Gastrocnemius medialis (tissue), 4 donors: ENCODE measurements at regions not wholly inside any gene's neighbourhood (a gene's known extent, or its start where the extent isn't known, plus 50 kb on each side); places are given as distances from the start of the nearest gene placed in this dataset.

Experiments used
- ATAC-seq, 2 donors: fragments of 150-250 bp; one replicate each; pipeline ENCODE4 v1.9.1; 2016
- DNase-seq, 2 donors: peaks; one replicate each; pipeline ENCODE4 v3.0.0-alpha.2; 2019
- H3K27ac ChIP-seq, 4 donors: fragments of 200-600 bp; sonication (generic); 1 replicate in 1 of 4; 2 replicates in 3 of 4; pipeline ENCODE4 v1.5.1; 2016 to 2018; ENCODE audit warnings: mild to moderate bottlenecking in 2 of 4, moderate library complexity in 1 of 4
- H3K27me3 ChIP-seq, 3 donors: fragments of 200-600 bp; sonication (generic) in 2 of 3; 1 replicate in 1 of 3; 2 replicates in 2 of 3; pipeline versions ENCODE4 v1.5.1 to v1.6.0; 2016 to 2019; ENCODE audit warnings: mild to moderate bottlenecking in 1 of 3, moderate library complexity in 1 of 3
- H3K36me3 ChIP-seq, 2 donors: fragments of 200-600 bp; sonication (generic) in 1 of 2; one replicate each; pipeline ENCODE4 v1.5.1; 2017 to 2018
- H3K4me1 ChIP-seq, 2 donors: fragments of 200-600 bp; sonication (generic) in 1 of 2; one replicate each; pipeline ENCODE4 v1.5.1; 2016 to 2017; ENCODE audit warnings: mild to moderate bottlenecking in 2 of 2
- H3K4me3 ChIP-seq, 4 donors: fragments of 200-600 bp; sonication (generic) in 3 of 4; 1 replicate in 1 of 4; 2 replicates in 3 of 4; pipeline ENCODE4 v1.5.1; 2016 to 2019; ENCODE audit warnings: mild to moderate bottlenecking in 2 of 4
- H3K9me3 ChIP-seq, 3 donors: fragments of 200-600 bp; sonication (generic) in 2 of 3; 1 replicate in 1 of 3; 2 replicates in 2 of 3; pipeline ENCODE4 v1.5.1; 2016 to 2019
- CTCF ChIP-seq, 5 experiments: fragments of 450-650 bp in 3 of 5; fragments of 200-600 bp in 2 of 5; sonication (generic) in 2 of 5; IDR thresholded peaks in 4 of 5; conservative IDR thresholded peaks in 1 of 5; 1 replicate in 4 of 5; 2 replicates in 1 of 5; pipeline ENCODE4 v1.5.1; 2016 to 2019; ENCODE audit warnings: antibody characterized with exemption in 5 of 5, mild to moderate bottlenecking in 3 of 5, moderate library complexity in 3 of 5
- POLR2A ChIP-seq, 2 donors: fragments of 450-650 bp; IDR thresholded peaks; one replicate each; pipeline ENCODE4 v1.6.1; 2017; ENCODE audit warnings: antibody characterized with exemption in 2 of 2, mild to moderate bottlenecking in 2 of 2, moderate library complexity in 2 of 2
- in situ Hi-C, 4 donors: fragments of 200-750 bp; cut with MboI; loops; one replicate each; pipeline versions ENCODE4 v1.15.0 to v1.8.0; 2017; ENCODE audit warnings: low sequenced_read_pairs in 4 of 4
- intact Hi-C: fragments of 100-400 bp; cut with DNase I; formaldehyde crosslinking; loops from one replicate; pipeline ENCODE4 v1.15.1; 2023; ENCODE audit warnings: low total_unique reads

DNA sequence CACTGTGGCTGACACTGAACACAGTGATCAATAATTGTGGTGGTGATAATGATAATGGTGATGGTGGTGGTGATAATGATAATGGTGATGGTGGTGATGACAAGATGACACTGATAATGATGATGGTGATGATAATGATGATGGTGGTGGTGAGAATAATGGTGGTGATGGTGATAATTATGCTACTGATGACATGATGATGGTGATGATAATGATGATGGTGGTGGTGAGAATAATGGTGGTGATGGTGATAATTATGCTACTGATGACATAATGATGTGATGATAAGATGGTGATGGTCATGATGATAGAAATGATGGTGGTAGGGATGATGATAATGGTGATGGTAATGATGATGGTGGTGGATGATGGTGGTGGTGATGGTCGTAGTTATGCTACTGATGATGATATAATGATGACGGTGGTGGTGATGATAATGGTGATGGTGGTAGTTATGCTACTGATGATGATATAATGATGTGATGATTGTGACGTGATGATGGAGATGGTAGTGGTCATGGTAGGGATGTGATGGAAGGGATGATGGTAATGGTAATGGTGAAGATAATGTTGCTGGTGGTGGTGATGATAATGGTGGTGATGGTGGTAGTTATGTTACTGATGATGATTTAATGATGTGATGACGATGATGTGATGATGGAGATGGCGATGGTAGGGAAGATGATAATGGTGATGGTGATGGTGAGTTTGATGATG is 356.5 kb upstream of the CDH4 start:
- H3K27ac ChIP-seq: no peak overlapping the region
- H3K36me3 ChIP-seq: no peaks in the 10 kb centered on the region
- DNase-seq: no peak
- no peaks in the 10 kb centered on the region for H3K27me3 ChIP-seq
- no peaks in the 10 kb centered on the region for H3K4me1 ChIP-seq
- TF ChIP-seq POLR2A (IDR thresholded peaks at IDR 0.05) (no peak), CTCF (IDR thresholded peaks at IDR 0.05 in 4 of 5, conservative IDR thresholded peaks at IDR 0.05 in 1 of 5) (no peak)
- intact Hi-C loops (no loop called here), in situ Hi-C loops (no loop called here)
- no peak overlapping the region for H3K4me3 ChIP-seq
- no peak for ATAC-seq
- H3K9me3 ChIP-seq: no peaks in the 10 kb centered on the region

GRCh38 chr20:60897976-60898375 is 354.1 kb upstream of the CDH4 start:
- Histone ChIP-seq H3K4me1 (no peaks in the 10 kb centered on the region), H3K36me3 (no peaks in the 10 kb centered on the region), H3K9me3 (no peaks in the 10 kb centered on the region), H3K27me3 (no peaks in the 10 kb centered on the region), H3K27ac (no peak overlapping the region), H3K4me3 (no peak overlapping the region)
- TF ChIP-seq POLR2A (IDR thresholded peaks at IDR 0.05): no peak
- no peak for TF ChIP-seq CTCF (IDR thresholded peaks at IDR 0.05 in 4 of 5, conservative IDR thresholded peaks at IDR 0.05 in 1 of 5)
- intact Hi-C loops: no loop called here
- in situ Hi-C loops: no loop called here
- ATAC-seq (no peak), DNase-seq (no peak)

- H3K36me3 ChIP-seq: no peaks in the 10 kb centered on the region
- no peak for DNase-seq
- no peak overlapping the region for H3K27ac ChIP-seq
- in situ Hi-C loops: no loop called here
- ATAC-seq: no peak
- H3K27me3 ChIP-seq: no peaks in the 10 kb centered on the region
- no peaks in the 10 kb centered on the region for H3K9me3 ChIP-seq
- intact Hi-C loops: no loop called here
- no peak overlapping the region for H3K4me3 ChIP-seq
- TF ChIP-seq POLR2A (IDR thresholded peaks at IDR 0.05) (no peak), CTCF (IDR thresholded peaks at IDR 0.05 in 4 of 5, conservative IDR thresholded peaks at IDR 0.05 in 1 of 5) (no peak)
- no peaks in the 10 kb centered on the region for H3K4me1 ChIP-seq
Measured at GRCh38 chr20:60899320-60899719, 352.7 kb upstream of the CDH4 start.

GRCh38 chr20:60900618-60901017 is 351.4 kb upstream of the CDH4 start:
- Histone ChIP-seq H3K27ac (no peak overlapping the region), H3K4me3 (no peak overlapping the region), H3K9me3 (no peaks in the 10 kb centered on the region), H3K27me3 (no peaks in the 10 kb centered on the region), H3K36me3 (no peaks in the 10 kb centered on the region), H3K4me1 (no peaks in the 10 kb centered on the region)
- in situ Hi-C loops (no loop called here), intact Hi-C loops (no loop called here)
- ATAC-seq (no peak), DNase-seq (no peak)
- no peak for TF ChIP-seq CTCF (IDR thresholded peaks at IDR 0.05 in 4 of 5, conservative IDR thresholded peaks at IDR 0.05 in 1 of 5)
- TF ChIP-seq POLR2A (IDR thresholded peaks at IDR 0.05): no peak

DNA sequence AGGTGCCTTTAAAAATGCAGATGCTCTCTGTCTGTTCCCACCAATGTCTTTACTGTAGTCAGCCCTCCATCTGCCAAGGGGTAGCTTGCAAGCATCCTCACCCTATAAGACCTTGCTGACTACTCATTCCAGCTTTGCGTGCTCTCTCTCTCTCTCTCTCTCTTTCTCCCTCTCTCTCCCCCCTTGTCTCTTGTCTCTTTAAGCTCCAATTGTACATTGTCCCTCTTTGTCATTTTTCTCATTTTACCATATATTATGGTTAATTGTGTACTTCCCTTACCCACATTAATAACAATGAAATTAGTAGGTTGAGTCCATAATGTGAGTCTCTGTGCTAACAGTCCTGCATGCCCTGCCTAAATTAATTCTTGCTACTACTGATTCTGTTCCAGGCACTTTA is 350.2 kb upstream of the CDH4 start:
- in situ Hi-C loops: no loop called here
- Histone ChIP-seq H3K36me3 (no peaks in the 10 kb centered on the region), H3K27me3 (no peaks in the 10 kb centered on the region), H3K4me3 (no peak overlapping the region), H3K27ac (no peak overlapping the region), H3K9me3 (no peaks in the 10 kb centered on the region), H3K4me1 (no peaks in the 10 kb centered on the region)
- intact Hi-C loops: no loop called here
- DNase-seq (no peak), ATAC-seq (no peak)
- no peak for TF ChIP-seq CTCF (IDR thresholded peaks at IDR 0.05 in 4 of 5, conservative IDR thresholded peaks at IDR 0.05 in 1 of 5)
- TF ChIP-seq POLR2A (IDR thresholded peaks at IDR 0.05): no peak
